ENCODE measurements at regions not wholly inside any gene's neighbourhood (a gene's known extent, or its start where the extent isn't known, plus 50 kb on each side); places are given as distances from the start of the nearest gene placed in this dataset.

DNA sequence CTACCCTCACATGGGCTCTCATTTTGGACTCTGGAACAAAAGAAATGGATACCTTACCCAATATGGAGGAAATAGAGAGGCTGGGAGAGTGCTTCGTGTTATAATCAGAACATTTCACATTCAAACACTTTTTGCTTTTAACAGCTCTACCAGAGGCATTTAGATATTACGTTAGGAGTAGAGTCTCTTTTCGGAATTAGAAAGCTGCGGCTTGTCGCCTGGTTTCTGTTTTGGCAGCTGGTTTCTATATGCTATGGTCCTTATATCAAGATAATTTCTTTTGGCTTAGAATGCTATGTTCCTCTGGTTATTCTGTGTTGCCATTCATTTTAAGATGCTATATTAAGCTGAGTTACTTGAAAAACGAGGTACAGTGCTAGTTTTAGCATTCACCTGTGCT, 392.8 kb upstream of the GALNT5 start:
- no TSS peak for BruUV-seq (replicated peaks)
- POLR2A ChIA-PET, result no interaction called here
- H4K20me1 ChIP-seq (replicated peaks; ENCODE audit: control insufficient read depth, extremely low read depth, insufficient read depth, low read length), result no peaks in the 10 kb centered on the region

More for the DNA sequence above, 392.8 kb upstream of the GALNT5 start:
- TF ChIP-seq, protein P1, sequence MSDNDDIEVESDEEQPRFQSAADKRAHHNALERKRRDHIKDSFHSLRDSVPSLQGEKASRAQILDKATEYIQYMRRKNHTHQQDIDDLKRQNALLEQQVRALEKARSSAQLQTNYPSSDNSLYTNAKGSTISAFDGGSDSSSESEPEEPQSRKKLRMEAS (IDR thresholded peaks at IDR 0.05; ENCODE audit: insufficient read depth, insufficient read length), result no peak
- TF ChIP-seq POLR2A (IDR thresholded peaks at IDR 0.05; ENCODE audit: low read depth, low read length), result no peak
- no peak for TF ChIP-seq GATA2 (IDR thresholded peaks at IDR 0.05; ENCODE audit: insufficient read depth, insufficient read length, low read depth, low read length)
- TF ChIP-seq MYC (IDR thresholded peaks at IDR 0.05; ENCODE audit: low read depth, low read length), result no peak
- TF ChIP-seq EZH2 (IDR thresholded peaks at IDR 0.05; ENCODE audit: borderline replicate concordance, low read depth, low read length, severe bottlenecking), result no peak
- TF ChIP-seq, protein P2, sequence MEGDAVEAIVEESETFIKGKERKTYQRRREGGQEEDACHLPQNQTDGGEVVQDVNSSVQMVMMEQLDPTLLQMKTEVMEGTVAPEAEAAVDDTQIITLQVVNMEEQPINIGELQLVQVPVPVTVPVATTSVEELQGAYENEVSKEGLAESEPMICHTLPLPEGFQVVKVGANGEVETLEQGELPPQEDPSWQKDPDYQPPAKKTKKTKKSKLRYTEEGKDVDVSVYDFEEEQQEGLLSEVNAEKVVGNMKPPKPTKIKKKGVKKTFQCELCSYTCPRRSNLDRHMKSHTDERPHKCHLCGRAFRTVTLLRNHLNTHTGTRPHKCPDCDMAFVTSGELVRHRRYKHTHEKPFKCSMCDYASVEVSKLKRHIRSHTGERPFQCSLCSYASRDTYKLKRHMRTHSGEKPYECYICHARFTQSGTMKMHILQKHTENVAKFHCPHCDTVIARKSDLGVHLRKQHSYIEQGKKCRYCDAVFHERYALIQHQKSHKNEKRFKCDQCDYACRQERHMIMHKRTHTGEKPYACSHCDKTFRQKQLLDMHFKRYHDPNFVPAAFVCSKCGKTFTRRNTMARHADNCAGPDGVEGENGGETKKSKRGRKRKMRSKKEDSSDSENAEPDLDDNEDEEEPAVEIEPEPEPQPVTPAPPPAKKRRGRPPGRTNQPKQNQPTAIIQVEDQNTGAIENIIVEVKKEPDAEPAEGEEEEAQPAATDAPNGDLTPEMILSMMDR (IDR thresholded peaks at IDR 0.05; ENCODE audit: extremely low read depth in 1 of 2, insufficient read depth in 1 of 2, low read depth in 1 of 2, low read length in 2 of 2), result no peak
- TF ChIP-seq POLR2AphosphoS5 (IDR thresholded peaks at IDR 0.05; ENCODE audit: insufficient read depth, low read depth, low read length), result no peak
- no peak for TF ChIP-seq JUN (IDR thresholded peaks at IDR 0.05; ENCODE audit: borderline replicate concordance, insufficient read depth, insufficient read length, low read depth)
- TF ChIP-seq FOS (IDR thresholded peaks at IDR 0.05; ENCODE audit: borderline replicate concordance, insufficient read depth, low read length), result no peak
- intact Hi-C loops (cut with micrococcal nuclease), result no loop called here
- FAIRE-seq, result no peak
- Histone ChIP-seq H3K9ac (replicated peaks; ENCODE audit: extremely low read depth, insufficient read depth, low read length) (no peak overlapping the region), H3K4me1 (ENCODE audit: control insufficient read depth, extremely low read depth, insufficient read depth, low read length) (no peaks in the 10 kb centered on the region), H2AFZ (ENCODE audit: low read depth, low read length) (no peak overlapping the region), H3K9me1 (replicated peaks; ENCODE audit: control insufficient read depth, extremely low read depth, insufficient read depth, low read length) (no peaks in the 10 kb centered on the region), H3K27ac (ENCODE audit: insufficient read depth, low read depth, low read length) (no peak overlapping the region), H3K79me2 (ENCODE audit: control insufficient read depth, insufficient read depth, low read length) (no peaks in the 10 kb centered on the region), H3K36me3 (ENCODE audit: control insufficient read depth in 2 of 2, extremely low read depth in 1 of 2, insufficient read depth in 2 of 2, low read length in 2 of 2) (no peaks in the 10 kb centered on the region), H3K27me3 (ENCODE audit: control insufficient read depth in 2 of 2, insufficient read depth in 2 of 2, low read length in 2 of 2) (peaks cover 0 to 2% of the 10 kb centered on the region in 2 experiments), H3K4me3 (replicated peaks in 1 of 3; ENCODE audit: insufficient read depth in 1 of 3, low read depth in 1 of 3, low read length in 3 of 3) (no peak overlapping the region), H3K9me3 (replicated peaks; ENCODE audit: control insufficient read depth, insufficient read depth, low read length) (no peaks in the 10 kb centered on the region), H3K4me2 (ENCODE audit: insufficient read depth, low read length) (no peak overlapping the region)
- CTCF ChIA-PET, result interaction anchor here (1.1 kb wide), 1 partner anchor 19 kb away, joined by 3 read pairs; no protein-coding TSS in a partner anchor
- dilution Hi-C loops (cut with MboI; ENCODE audit: extremely low pct_ligation_motif_present, low sequenced_read_pairs), result no loop called here
- DNase-seq (ENCODE audit: low read depth, low spot score), result no peak

Measured in endothelial cell of umbilical vein (primary cell).